ENCODE measurements at regions not wholly inside any gene's neighbourhood (a gene's known extent, or its start where the extent isn't known, plus 50 kb on each side); places are given as distances from the start of the nearest gene placed in this dataset.

GRCh38 chr1:168643152-168643551 lies 66.7 kb downstream of the XCL1 start:
- TF ChIP-seq EZH2 (IDR thresholded peaks at IDR 0.05; ENCODE audit: borderline replicate concordance, low read length): no peak
- no peak for TF ChIP-seq CTCF (IDR thresholded peaks at IDR 0.05; ENCODE audit: low read length)
